IMR-90 (cell line): ENCODE measurements at regions not wholly inside any gene's neighbourhood (a gene's known extent, or its start where the extent isn't known, plus 50 kb on each side); places are given as distances from the start of the nearest gene placed in this dataset.

Source experiments
- ATAC-seq: fragments of 200-7000 bp; cut with Tn5 transposase; 2 replicates; pipeline ENCODE4 v1.9.1; 2020; ENCODE audit warnings: low read depth, mild to moderate bottlenecking, moderate library complexity
- BruUV-seq: library from RNA; stranded (reverse); fragments of 400-500 nt; replicated peaks from 2 replicates; lab custom pipeline; 2021; lab: Mats Ljungman, UMichigan
- CTCF ChIA-PET: fragments of 300-600 bp; formaldehyde crosslinking; extraction: SDS; loops from one replicate; lab custom pipeline; 2021; ENCODE audit warnings: antibody characterized with exemption; lab: Yijun Ruan, JAX
- POLR2A ChIA-PET: fragments of 300-600 bp; sonication (Branson Sonifier 250); formaldehyde crosslinking; loops from one replicate; lab custom pipeline; 2022; ENCODE audit warnings: antibody characterized with exemption; ENCODE audit not compliant: unreplicated experiment; lab: Charles Lee
- DNase-seq: peaks from one replicate; pipeline ENCODE4 v3.0.0; 2013
- H2AFZ ChIP-seq: replicated peaks from 2 replicates; pipeline ENCODE3; 2013; ENCODE audit warnings: low read length, mild to moderate bottlenecking; ENCODE audit not compliant: poor library complexity
- H2AK5ac ChIP-seq: 2 replicates; pipeline ENCODE4 v1.6.1; 2013; ENCODE audit warnings: low read depth, low read length, inconsistent platforms
- H2AK9ac ChIP-seq: replicated peaks from 2 replicates; pipeline ENCODE3; 2013; ENCODE audit warnings: mild to moderate bottlenecking, low read depth, low read length, moderate library complexity; ENCODE audit not compliant: poor library complexity
- H2BK120ac ChIP-seq: 2 replicates; pipeline ENCODE4 v1.6.1; 2013; ENCODE audit warnings: low read depth, low read length, inconsistent platforms
- H2BK15ac ChIP-seq: 3 replicates; pipeline ENCODE4 v1.6.1; 2013; ENCODE audit warnings: low read depth, low read length, inconsistent platforms
- H2BK20ac ChIP-seq: 2 replicates; pipeline ENCODE4 v1.6.1; 2013; ENCODE audit warnings: low read depth, mild to moderate bottlenecking, inconsistent platforms, low read length, moderate library complexity
- H2BK5ac ChIP-seq: 2 replicates; pipeline ENCODE4 v1.6.1; 2013; ENCODE audit warnings: mild to moderate bottlenecking, low read depth, low read length, inconsistent platforms; ENCODE audit not compliant: poor library complexity, severe bottlenecking
- H3K14ac ChIP-seq: replicated peaks from 2 replicates; pipeline ENCODE4 v1.6.1; 2013; ENCODE audit warnings: low read depth, low read length, inconsistent platforms
- H3K18ac ChIP-seq: 2 replicates; pipeline ENCODE4 v1.6.1; 2013; ENCODE audit warnings: low read depth, low read length, control low read depth
- H3K23ac ChIP-seq: 2 replicates; pipeline ENCODE4 v1.6.1; 2013; ENCODE audit warnings: low read depth, low read length, inconsistent platforms
- H3K27ac ChIP-seq: 2 replicates; pipeline ENCODE4 v1.5.1; 2013; ENCODE audit warnings: mild to moderate bottlenecking, control low read depth, low read length; ENCODE audit not compliant: insufficient read depth
- H3K27me3 ChIP-seq: 2 replicates; pipeline ENCODE4 v1.6.1; 2013; ENCODE audit warnings: low read length; ENCODE audit not compliant: control insufficient read depth, insufficient read depth
- H3K36me3 ChIP-seq: 2 replicates; pipeline ENCODE4 v1.6.1; 2013; ENCODE audit warnings: low read length, mixed read lengths; ENCODE audit not compliant: control insufficient read depth, insufficient read depth
- H3K4ac ChIP-seq: 2 replicates; pipeline ENCODE4 v1.6.1; 2013; ENCODE audit warnings: low read depth, low read length, inconsistent platforms
- H3K4me1 ChIP-seq: 2 replicates; pipeline ENCODE4 v1.6.1; 2013; ENCODE audit warnings: low read length, mixed read lengths; ENCODE audit not compliant: control insufficient read depth, insufficient read depth
- H3K4me2 ChIP-seq: 2 replicates; pipeline ENCODE4 v1.6.1; 2013; ENCODE audit warnings: low read depth, mild to moderate bottlenecking, control low read depth, low read length, moderate library complexity
- H3K4me3 ChIP-seq: 2 replicates; pipeline ENCODE4 v1.5.1; 2013; ENCODE audit warnings: low read depth, mild to moderate bottlenecking, control low read depth, low read length, moderate library complexity; ENCODE audit not compliant: insufficient read depth
- H3K56ac ChIP-seq: 2 replicates; pipeline ENCODE4 v1.6.1; 2013; ENCODE audit warnings: low read length, inconsistent platforms; ENCODE audit not compliant: insufficient read depth; ENCODE audit errors: extremely low read depth
- H3K79me1 ChIP-seq, 2 experiments: 2 replicates each; pipeline ENCODE4 v1.6.1; 2013; ENCODE audit warnings: low read length in 2 of 2, inconsistent platforms in 1 of 2, low read depth in 1 of 2
- H3K9ac ChIP-seq: 2 replicates; pipeline ENCODE4 v1.6.1; 2013; ENCODE audit warnings: low read depth, low read length, control low read depth
- H3K9me1 ChIP-seq: 2 replicates; pipeline ENCODE4 v1.6.1; 2013; ENCODE audit warnings: low read length, inconsistent platforms; ENCODE audit not compliant: insufficient read depth
- H3K9me3 ChIP-seq: 2 replicates; pipeline ENCODE4 v1.6.1; 2013; ENCODE audit warnings: low read length; ENCODE audit not compliant: control insufficient read depth, insufficient read depth
- H4K20me1 ChIP-seq: 2 replicates; pipeline ENCODE4 v1.6.1; 2013; ENCODE audit warnings: low read length, inconsistent platforms; ENCODE audit not compliant: insufficient read depth
- H4K5ac ChIP-seq: 2 replicates; pipeline ENCODE4 v1.6.1; 2013; ENCODE audit warnings: mild to moderate bottlenecking, low read depth, low read length, control low read depth
- H4K8ac ChIP-seq, 2 experiments: 2 replicates each; pipeline ENCODE4 v1.6.1; 2013; ENCODE audit warnings: low read depth in 2 of 2, low read length in 2 of 2, control low read depth in 1 of 2, inconsistent platforms in 1 of 2
- H4K91ac ChIP-seq: 2 replicates; pipeline ENCODE4 v1.6.1; 2013; ENCODE audit warnings: low read depth, low read length, inconsistent platforms; ENCODE audit not compliant: insufficient read depth
- CEBPB ChIP-seq: IDR thresholded peaks from 2 replicates; pipeline ENCODE4 v1.6.1; 2012; ENCODE audit warnings: low read depth, low read length, improper control_type of control experiment
- FOS ChIP-seq: fragments of 150-350 bp; IDR thresholded peaks from 2 replicates; pipeline ENCODE4 v1.6.1; 2016; ENCODE audit warnings: low read depth, low read length
- MAZ ChIP-seq: IDR thresholded peaks from 2 replicates; pipeline ENCODE4 v1.6.1; 2012; ENCODE audit warnings: low read depth, mild to moderate bottlenecking, low read length, improper control_type of control experiment, moderate library complexity, borderline replicate concordance
- NFE2L2 ChIP-seq: fragments of 150-350 bp; IDR thresholded peaks from 2 replicates; pipeline ENCODE4 v1.6.1; 2016; ENCODE audit warnings: low read depth, mild to moderate bottlenecking, low read length
- POLR2A ChIP-seq: IDR thresholded peaks from 2 replicates; pipeline ENCODE4 v1.6.1; 2012; ENCODE audit warnings: mild to moderate bottlenecking, low read depth, low read length
- SMC3 ChIP-seq: fragments of 150-350 bp; IDR thresholded peaks from 2 replicates; pipeline ENCODE4 v1.6.1; 2016; ENCODE audit warnings: low read depth, mild to moderate bottlenecking, antibody characterized with exemption, low read length, moderate library complexity
- WGBS, 2 experiments: methylation state at CpG; one replicate each; pipeline versions ENCODE4 v1.1.5 to v1.1.7; 2013; ENCODE audit warnings: missing lambda C conversion rate in 2 of 2; ENCODE audit not compliant: insufficient read length in 1 of 2; ENCODE audit errors: extremely low coverage in 2 of 2; 5-methylcytosine and 5-hydroxymethylcytosine counted together
- dilution Hi-C: fragments of 300-500 bp; cut with HindIII; formaldehyde crosslinking; loops from one replicate; pipeline ENCODE4 v1.14.3; 2018; ENCODE audit warnings: low sequenced_read_pairs; ENCODE audit not compliant: unreplicated experiment
- in situ Hi-C: fragments of 300-500 bp; cut with MboI; formaldehyde crosslinking; loops from 3 replicates; pipeline ENCODE4 v1.14.3; 2019; ENCODE audit warnings: low sequenced_read_pairs, inconsistent platforms, mixed read lengths
- intact Hi-C: fragments of 100-400 bp; cut with micrococcal nuclease; formaldehyde crosslinking; loops from 2 replicates; pipeline ENCODE4 v1.10.0; 2022
- TF ChIP-seq, protein P1 (sequence below): conservative IDR thresholded peaks from 2 replicates; pipeline ENCODE4 v1.5.1; 2012; ENCODE audit warnings: mild to moderate bottlenecking, low read depth, low read length, improper control_type of control experiment

DNA sequence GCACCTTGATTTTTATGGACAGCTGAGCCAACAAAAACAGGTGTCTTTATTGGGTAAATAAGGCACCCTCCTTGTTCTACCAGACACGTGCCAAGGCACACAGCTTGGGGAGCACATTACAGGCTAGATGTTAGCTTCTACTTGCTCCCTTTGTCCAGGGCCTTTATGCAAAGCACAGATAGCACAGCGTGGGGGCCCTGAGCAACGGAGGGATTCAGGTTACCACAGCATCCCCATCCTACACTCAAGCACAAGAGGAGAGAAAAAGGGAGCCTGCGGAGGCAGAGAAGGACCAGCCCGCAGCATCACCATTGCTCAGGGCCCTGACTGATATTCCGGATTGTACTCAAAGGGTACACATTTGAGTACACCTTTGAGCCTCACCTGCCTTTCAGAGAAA, 181.7 kb upstream of the KIF2A start:
- dilution Hi-C loops: no loop called here
- Histone ChIP-seq H3K79me1 (no peaks in the 10 kb centered on the region), H3K4me2 (no peak overlapping the region), H3K36me3 (no peaks in the 10 kb centered on the region), H3K18ac (no peak overlapping the region), H2BK20ac (no peak overlapping the region), H3K9me3 (no peaks in the 10 kb centered on the region), H3K4me3 (no peak overlapping the region), H3K14ac (no peak overlapping the region), H2AK5ac (no peak overlapping the region), H3K27ac (no peak overlapping the region), H4K91ac (no peak overlapping the region), H2AK9ac (no peak overlapping the region), H4K8ac (no peak overlapping the region), H3K4ac (no peak overlapping the region), H3K27me3 (no peaks in the 10 kb centered on the region), H2AFZ (no peak overlapping the region), H3K9me1 (no peaks in the 10 kb centered on the region), H2BK120ac (no peak overlapping the region), H3K23ac (no peak overlapping the region), H3K4me1 (no peaks in the 10 kb centered on the region), H4K20me1 (no peaks in the 10 kb centered on the region), H3K56ac (no peak overlapping the region), H3K9ac (no peak overlapping the region), H2BK15ac (no peak overlapping the region), H2BK5ac (no peak overlapping the region), H4K5ac (no peak overlapping the region)
- CTCF ChIA-PET: no interaction called here
- no peak for TF ChIP-seq NFE2L2
- no peak for TF ChIP-seq FOS
- no peak for TF ChIP-seq SMC3
- TF ChIP-seq, protein P1, sequence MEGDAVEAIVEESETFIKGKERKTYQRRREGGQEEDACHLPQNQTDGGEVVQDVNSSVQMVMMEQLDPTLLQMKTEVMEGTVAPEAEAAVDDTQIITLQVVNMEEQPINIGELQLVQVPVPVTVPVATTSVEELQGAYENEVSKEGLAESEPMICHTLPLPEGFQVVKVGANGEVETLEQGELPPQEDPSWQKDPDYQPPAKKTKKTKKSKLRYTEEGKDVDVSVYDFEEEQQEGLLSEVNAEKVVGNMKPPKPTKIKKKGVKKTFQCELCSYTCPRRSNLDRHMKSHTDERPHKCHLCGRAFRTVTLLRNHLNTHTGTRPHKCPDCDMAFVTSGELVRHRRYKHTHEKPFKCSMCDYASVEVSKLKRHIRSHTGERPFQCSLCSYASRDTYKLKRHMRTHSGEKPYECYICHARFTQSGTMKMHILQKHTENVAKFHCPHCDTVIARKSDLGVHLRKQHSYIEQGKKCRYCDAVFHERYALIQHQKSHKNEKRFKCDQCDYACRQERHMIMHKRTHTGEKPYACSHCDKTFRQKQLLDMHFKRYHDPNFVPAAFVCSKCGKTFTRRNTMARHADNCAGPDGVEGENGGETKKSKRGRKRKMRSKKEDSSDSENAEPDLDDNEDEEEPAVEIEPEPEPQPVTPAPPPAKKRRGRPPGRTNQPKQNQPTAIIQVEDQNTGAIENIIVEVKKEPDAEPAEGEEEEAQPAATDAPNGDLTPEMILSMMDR: no peak
- no peak for TF ChIP-seq POLR2A
- no peak for TF ChIP-seq MAZ
- TF ChIP-seq CEBPB: no peak
- POLR2A ChIA-PET: no interaction called here
- intact Hi-C loops: no loop called here
- ATAC-seq (no peak), DNase-seq (no peak)
- BruUV-seq: no TSS peak
- WGBS, 2 experiments: no CpG with 5 or more reads among the region's 6 CpGs
- in situ Hi-C loops: no loop called here
